Mucosa of descending colon (tissue), 3 donors: ENCODE measurements at regions not wholly inside any gene's neighbourhood (a gene's known extent, or its start where the extent isn't known, plus 50 kb on each side); places are given as distances from the start of the nearest gene placed in this dataset.

ENCODE experiments used
- ATAC-seq: fragments of 200-7000 bp; cut with Tn5 transposase; one replicate; pipeline ENCODE4 v1.9.1; 2020; ENCODE audit warnings: mild to moderate bottlenecking, moderate library complexity
- DNase-seq, 3 donors: peaks; one replicate each; pipeline ENCODE4 v3.0.0-alpha.2; 2020
- H3K36me3 ChIP-seq: fragments of 200-600 bp; one replicate; pipeline ENCODE4 v1.8.0; 2021; ENCODE audit warnings: low read depth, mild to moderate bottlenecking
- H3K4me1 ChIP-seq: fragments of 200-600 bp; one replicate; pipeline ENCODE4 v1.8.0; 2021; ENCODE audit warnings: low read depth, mild to moderate bottlenecking
- H3K4me3 ChIP-seq: fragments of 200-600 bp; one replicate; pipeline ENCODE4 v1.8.0; 2021; ENCODE audit warnings: mild to moderate bottlenecking
- H3K9me3 ChIP-seq: fragments of 200-600 bp; one replicate; pipeline ENCODE4 v1.8.0; 2021; ENCODE audit warnings: mild to moderate bottlenecking
- intact Hi-C, 2 donors: fragments of 100-400 bp; cut with DNase I in 1 of 2; cut with micrococcal nuclease in 1 of 2; formaldehyde crosslinking; loops; one replicate each; pipeline versions ENCODE4 v1.11.0 to v1.11.1; 2022; cut with DNase I, micrococcal nuclease
- TF ChIP-seq, protein P1 (sequence below): fragments of 200-600 bp; IDR thresholded peaks from one replicate; pipeline ENCODE4 v1.8.0; 2022; ENCODE audit warnings: antibody characterized with exemption, mild to moderate bottlenecking
- donor health status: DM: no; HTN: no; CAD: no; lungs with moderate emphysema.
- donor health status: DM: no; HTN: no; CAD: no.
- donor health status: DM: no; HTN: yes; CAD: no.

DNA sequence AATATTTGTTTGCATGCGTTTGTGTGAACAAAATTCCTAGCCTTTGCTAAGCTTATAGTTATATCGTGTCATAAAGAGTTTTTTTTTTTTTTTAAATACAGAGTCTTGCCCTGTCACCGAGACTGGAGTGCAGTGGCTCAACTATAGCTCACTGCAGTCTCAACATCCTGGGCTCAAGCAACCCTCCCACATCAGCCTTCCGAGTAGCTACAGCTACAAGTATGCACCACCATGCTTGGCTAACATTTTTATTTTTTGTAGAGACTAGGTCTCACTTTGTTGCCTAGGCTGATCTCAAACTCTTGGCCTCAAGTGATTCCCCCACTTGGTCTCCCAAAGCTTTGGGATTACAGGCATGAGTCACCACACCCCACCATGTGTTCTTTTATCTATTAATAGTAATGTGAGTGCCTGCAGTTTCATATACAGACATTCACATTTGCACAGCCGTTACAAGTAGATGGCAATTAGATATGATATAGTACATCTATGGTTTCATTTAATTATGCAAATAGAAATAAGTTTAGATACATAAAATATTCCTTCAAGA lies 848.6 kb downstream of the PDCD6IP start:
- no peaks in the 10 kb centered on the region for H3K9me3 ChIP-seq
- ATAC-seq (no peak), DNase-seq (no peak)
- no peaks in the 10 kb centered on the region for H3K36me3 ChIP-seq
- TF ChIP-seq, protein P1, sequence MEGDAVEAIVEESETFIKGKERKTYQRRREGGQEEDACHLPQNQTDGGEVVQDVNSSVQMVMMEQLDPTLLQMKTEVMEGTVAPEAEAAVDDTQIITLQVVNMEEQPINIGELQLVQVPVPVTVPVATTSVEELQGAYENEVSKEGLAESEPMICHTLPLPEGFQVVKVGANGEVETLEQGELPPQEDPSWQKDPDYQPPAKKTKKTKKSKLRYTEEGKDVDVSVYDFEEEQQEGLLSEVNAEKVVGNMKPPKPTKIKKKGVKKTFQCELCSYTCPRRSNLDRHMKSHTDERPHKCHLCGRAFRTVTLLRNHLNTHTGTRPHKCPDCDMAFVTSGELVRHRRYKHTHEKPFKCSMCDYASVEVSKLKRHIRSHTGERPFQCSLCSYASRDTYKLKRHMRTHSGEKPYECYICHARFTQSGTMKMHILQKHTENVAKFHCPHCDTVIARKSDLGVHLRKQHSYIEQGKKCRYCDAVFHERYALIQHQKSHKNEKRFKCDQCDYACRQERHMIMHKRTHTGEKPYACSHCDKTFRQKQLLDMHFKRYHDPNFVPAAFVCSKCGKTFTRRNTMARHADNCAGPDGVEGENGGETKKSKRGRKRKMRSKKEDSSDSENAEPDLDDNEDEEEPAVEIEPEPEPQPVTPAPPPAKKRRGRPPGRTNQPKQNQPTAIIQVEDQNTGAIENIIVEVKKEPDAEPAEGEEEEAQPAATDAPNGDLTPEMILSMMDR = no peak
- no peak overlapping the region for H3K4me3 ChIP-seq
- no peaks in the 10 kb centered on the region for H3K4me1 ChIP-seq
- intact Hi-C loops = no loop called here

DNA sequence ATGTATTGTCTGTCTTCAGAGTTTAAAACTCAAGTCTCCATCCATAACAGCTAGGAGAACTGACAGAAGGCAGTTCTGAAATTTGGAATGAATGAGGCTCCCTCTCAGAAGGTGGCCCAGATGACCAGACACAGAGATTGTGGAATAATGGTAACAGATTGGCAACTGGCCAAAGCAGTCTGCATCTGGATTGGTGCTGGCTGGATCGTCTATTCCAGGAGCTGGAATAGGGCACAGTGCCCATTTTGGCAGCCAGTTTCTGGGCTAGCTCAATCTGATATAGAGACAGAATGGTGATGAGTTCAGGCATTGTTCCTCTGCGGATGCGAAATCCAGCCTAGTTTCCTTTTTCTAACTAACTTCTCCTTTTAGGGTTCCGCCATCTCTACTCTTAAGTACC lies 851.7 kb downstream of the PDCD6IP start:
- DNase-seq = no peak

DNA sequence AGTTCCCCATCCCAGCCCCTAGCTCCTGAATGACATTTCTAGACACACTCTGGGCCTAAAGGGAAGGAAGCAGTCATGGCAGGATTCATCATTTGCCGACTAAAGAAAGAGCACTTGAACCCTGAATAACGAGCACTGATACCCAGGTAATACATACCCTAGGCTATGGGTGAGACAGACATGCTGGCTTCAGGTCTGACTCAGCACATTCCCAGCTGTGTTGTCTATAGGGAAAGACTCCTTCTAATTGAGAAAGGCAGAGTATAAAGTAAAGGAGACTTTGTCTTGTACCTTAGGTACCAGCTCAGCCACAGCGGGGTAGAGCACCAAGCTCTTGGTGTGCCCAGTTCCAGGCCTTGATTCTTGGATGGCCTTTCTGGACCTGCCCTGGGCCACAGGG lies 870.5 kb downstream of the PDCD6IP start:
- no peaks in the 10 kb centered on the region for H3K9me3 ChIP-seq
- H3K36me3 ChIP-seq = no peaks in the 10 kb centered on the region
- TF ChIP-seq, protein P1 = no peak
- intact Hi-C loops = no loop called here
- no peak overlapping the region for H3K4me3 ChIP-seq
- H3K4me1 ChIP-seq = no peaks in the 10 kb centered on the region
- DNase-seq (no peak), ATAC-seq (no peak)

More for the DNA sequence above, 851.7 kb downstream of the PDCD6IP start:
- TF ChIP-seq, protein P1 = no peak
- no peaks in the 10 kb centered on the region for H3K4me1 ChIP-seq
- no peaks in the 10 kb centered on the region for H3K36me3 ChIP-seq
- intact Hi-C loops = no loop called here
- H3K9me3 ChIP-seq = no peaks in the 10 kb centered on the region
- H3K4me3 ChIP-seq = no peak overlapping the region
- no peak for ATAC-seq

DNA sequence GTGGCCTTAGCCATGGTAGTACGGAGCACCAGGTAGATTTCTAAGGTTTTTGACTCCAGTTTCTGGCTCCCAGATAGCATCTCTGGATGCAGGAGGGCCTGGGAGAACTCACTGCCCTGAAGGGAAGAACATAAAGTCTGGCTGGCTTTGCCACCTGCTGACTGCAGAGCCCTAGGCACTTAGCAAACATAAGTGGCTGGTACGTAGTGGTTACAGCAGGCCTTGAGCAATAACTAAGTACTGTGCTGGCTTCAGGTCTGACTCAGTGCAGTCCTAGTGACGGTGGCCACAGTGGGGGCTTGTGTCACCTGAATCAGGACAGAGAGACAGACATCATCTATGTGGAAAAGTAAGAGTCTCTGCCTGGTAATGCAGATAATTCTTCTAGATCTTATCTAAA lies 871.1 kb downstream of the PDCD6IP start:
- no peaks in the 10 kb centered on the region for H3K9me3 ChIP-seq
- ATAC-seq = no peak
- H3K4me3 ChIP-seq = no peak overlapping the region
- no peak for DNase-seq
- intact Hi-C loops = no loop called here
- H3K36me3 ChIP-seq = no peaks in the 10 kb centered on the region
- no peaks in the 10 kb centered on the region for H3K4me1 ChIP-seq
- TF ChIP-seq, protein P1 = no peak

DNA sequence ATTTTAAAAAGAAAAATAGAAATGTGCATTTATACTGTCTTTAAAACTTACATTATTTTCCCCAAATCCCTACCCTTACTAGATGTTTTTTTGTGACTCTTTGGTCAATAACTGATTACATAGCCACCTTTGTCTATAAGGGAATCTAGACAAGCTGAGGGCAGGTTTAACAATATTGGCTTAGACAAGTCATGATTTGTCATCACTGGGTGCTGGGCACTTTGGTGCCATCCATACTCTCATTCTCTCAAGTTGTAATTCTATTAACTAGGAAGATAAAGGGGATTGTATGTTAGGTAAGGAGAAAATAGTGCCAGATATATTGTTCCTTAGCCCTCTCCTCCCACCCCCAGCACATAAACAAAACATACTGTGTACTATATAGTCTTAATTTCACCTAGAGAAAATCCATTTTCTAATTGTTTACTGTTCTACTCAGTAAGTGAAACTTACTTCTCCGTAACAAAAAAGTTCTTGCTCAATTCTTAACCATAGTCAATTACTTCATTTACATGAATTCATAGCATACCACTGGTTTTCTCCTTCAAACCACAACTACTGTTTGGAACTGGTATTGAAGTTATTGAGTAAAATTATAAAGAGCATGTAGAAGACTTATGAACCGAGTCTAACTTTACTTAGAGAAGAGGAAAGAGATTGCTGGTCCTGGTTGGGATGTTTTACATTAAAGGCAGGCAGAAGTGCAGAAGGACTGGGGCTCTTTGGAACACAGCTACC lies 877.1 kb downstream of the PDCD6IP start:
- DNase-seq (no peak), ATAC-seq (no peak)
- intact Hi-C loops = no loop called here
- Histone ChIP-seq H3K36me3 (no peaks in the 10 kb centered on the region), H3K9me3 (no peaks in the 10 kb centered on the region), H3K4me3 (no peak overlapping the region), H3K4me1 (no peaks in the 10 kb centered on the region)
- TF ChIP-seq, protein P1 = no peak
